Neural progenitor cell (in vitro differentiated cells): ENCODE measurements at regions not wholly inside any gene's neighbourhood (a gene's known extent, or its start where the extent isn't known, plus 50 kb on each side); places are given as distances from the start of the nearest gene placed in this dataset.

ENCODE experiments used
- DNase-seq: peaks from one replicate; pipeline ENCODE4 v3.0.0-alpha.2; 2016; ENCODE audit warnings: low spot score
- H2AFZ ChIP-seq: fragments of 200-600 bp; sonication (generic); replicated peaks from 2 replicates; pipeline ENCODE4 v1.6.1; 2016; ENCODE audit warnings: antibody characterized with exemption
- H3F3A ChIP-seq: fragments of 200-600 bp; sonication (generic); 2 replicates; pipeline ENCODE4 v1.6.1; 2016; ENCODE audit warnings: antibody characterized with exemption, low read depth
- H3K27ac ChIP-seq: fragments of 200-600 bp; sonication (generic); 2 replicates; pipeline ENCODE4 v1.5.1; 2016; ENCODE audit warnings: mild to moderate bottlenecking
- H3K27me3 ChIP-seq: fragments of 200-600 bp; sonication (generic); 2 replicates; pipeline ENCODE4 v1.6.1; 2016; ENCODE audit warnings: mild to moderate bottlenecking, moderate library complexity
- H3K36me3 ChIP-seq: fragments of 200-600 bp; sonication (generic); 2 replicates; pipeline ENCODE4 v1.5.1; 2016
- H3K4me1 ChIP-seq: fragments of 200-600 bp; sonication (generic); 2 replicates; pipeline ENCODE4 v1.6.1; 2016; ENCODE audit warnings: mixed run types
- H3K4me2 ChIP-seq: fragments of 200-600 bp; sonication (generic); 2 replicates; pipeline ENCODE4 v1.6.1; 2016
- H3K4me3 ChIP-seq: fragments of 200-600 bp; sonication (generic); 2 replicates; pipeline ENCODE4 v1.5.1; 2016
- H3K79me2 ChIP-seq: fragments of 200-600 bp; sonication (generic); 2 replicates; pipeline ENCODE4 v1.6.1; 2016; ENCODE audit warnings: low read depth
- H3K9ac ChIP-seq: fragments of 200-600 bp; sonication (generic); 2 replicates; pipeline ENCODE4 v1.6.1; 2016
- H3K9me3 ChIP-seq: fragments of 200-600 bp; sonication (generic); 2 replicates; pipeline ENCODE4 v1.5.1; 2016; ENCODE audit warnings: low read depth
- H4K20me1 ChIP-seq: fragments of 200-600 bp; sonication (generic); 2 replicates; pipeline ENCODE4 v1.6.1; 2016; ENCODE audit warnings: low read depth
- H3K27ac Mint-ChIP-seq: 3 replicates; pipeline ENCODE4 v1.8.0; 2021; ENCODE audit warnings: mixed read lengths
- H3K27me3 Mint-ChIP-seq: 2 replicates; pipeline ENCODE4 v1.8.0; 2022; ENCODE audit warnings: low read depth, mild to moderate bottlenecking, inconsistent platforms, moderate library complexity, mixed read lengths; ENCODE audit not compliant: insufficient read depth
- H3K36me3 Mint-ChIP-seq: 3 replicates; pipeline ENCODE4 v1.8.0; 2021; ENCODE audit warnings: mixed read lengths
- H3K4me1 Mint-ChIP-seq: 3 replicates; pipeline ENCODE4 v1.8.0; 2021; ENCODE audit warnings: mixed read lengths
- H3K4me3 Mint-ChIP-seq: 3 replicates; pipeline ENCODE4 v1.8.0; 2021; ENCODE audit warnings: mild to moderate bottlenecking, moderate library complexity, mixed read lengths
- H3K9me3 Mint-ChIP-seq: 3 replicates; pipeline ENCODE4 v1.8.0; 2020; ENCODE audit warnings: mixed read lengths
- CTCF ChIP-seq: fragments of 200-600 bp; sonication (generic); IDR thresholded peaks from 2 replicates; pipeline ENCODE4 v1.5.1; 2017; ENCODE audit warnings: antibody characterized with exemption, mild to moderate bottlenecking
- EZH2 ChIP-seq: fragments of 200-600 bp; sonication (generic); IDR thresholded peaks from 2 replicates; pipeline ENCODE4 v1.6.1; 2017; ENCODE audit warnings: antibody characterized with exemption, mild to moderate bottlenecking, moderate library complexity
- EZH2phosphoT487 ChIP-seq: fragments of 200-600 bp; sonication (generic); IDR thresholded peaks from 2 replicates; pipeline ENCODE4 v1.6.1; 2017; ENCODE audit warnings: antibody characterized with exemption

GRCh38 chr3:17811646-17812045 is 69.2 kb upstream of the TBC1D5 start:
- H3K9me3 ChIP-seq, result no peaks in the 10 kb centered on the region
- DNase-seq, result no peak
- H4K20me1 ChIP-seq, result no peaks in the 10 kb centered on the region
- no peaks in the 10 kb centered on the region for H3K27me3 ChIP-seq
- no peak overlapping the region for H3K27ac ChIP-seq
- no peak overlapping the region for H3K4me2 ChIP-seq
- TF ChIP-seq EZH2phosphoT487 (no peak), EZH2 (no peak), CTCF (no peak)
- Mint-ChIP-seq H3K4me1 (no peaks in the 10 kb centered on the region), H3K4me3 (no peak overlapping the region), H3K27ac (no peak overlapping the region), H3K36me3 (no peaks in the 10 kb centered on the region), H3K27me3 (peaks cover 2% of the 10 kb centered on the region), H3K9me3 (peaks cover 1% of the 10 kb centered on the region)
- H3K9ac ChIP-seq, result no peak overlapping the region
- H3K36me3 ChIP-seq, result no peaks in the 10 kb centered on the region
- no peaks in the 10 kb centered on the region for H3F3A ChIP-seq
- H3K4me1 ChIP-seq, result no peaks in the 10 kb centered on the region
- no peak overlapping the region for H2AFZ ChIP-seq
- no peaks in the 10 kb centered on the region for H3K79me2 ChIP-seq
- no peak overlapping the region for H3K4me3 ChIP-seq

GRCh38 chr3:17810759-17811158 is 68.3 kb upstream of the TBC1D5 start:
- Histone ChIP-seq H3K4me3 (no peak overlapping the region), H3K79me2 (no peaks in the 10 kb centered on the region), H3K9ac (no peak overlapping the region), H3K27me3 (no peaks in the 10 kb centered on the region), H4K20me1 (no peaks in the 10 kb centered on the region), H3K4me1 (no peaks in the 10 kb centered on the region), H3K4me2 (no peak overlapping the region), H3K9me3 (no peaks in the 10 kb centered on the region), H2AFZ (no peak overlapping the region), H3K36me3 (no peaks in the 10 kb centered on the region), H3F3A (no peaks in the 10 kb centered on the region), H3K27ac (no peak overlapping the region)
- no peaks in the 10 kb centered on the region for H3K27me3 Mint-ChIP-seq
- no peaks in the 10 kb centered on the region for H3K9me3 Mint-ChIP-seq
- no peaks in the 10 kb centered on the region for H3K36me3 Mint-ChIP-seq
- H3K4me1 Mint-ChIP-seq, result no peaks in the 10 kb centered on the region
- no peak overlapping the region for H3K27ac Mint-ChIP-seq
- DNase-seq, result no peak
- TF ChIP-seq EZH2 (no peak), EZH2phosphoT487 (no peak), CTCF (no peak)
- no peak overlapping the region for H3K4me3 Mint-ChIP-seq

GRCh38 chr3:17808994-17809393 is 66.6 kb upstream of the TBC1D5 start:
- Mint-ChIP-seq H3K4me3 (no peak overlapping the region), H3K27ac (no peak overlapping the region), H3K9me3 (no peaks in the 10 kb centered on the region), H3K27me3 (no peaks in the 10 kb centered on the region), H3K4me1 (no peaks in the 10 kb centered on the region), H3K36me3 (no peaks in the 10 kb centered on the region)
- Histone ChIP-seq H3K36me3 (no peaks in the 10 kb centered on the region), H3K9me3 (no peaks in the 10 kb centered on the region), H3K4me3 (no peak overlapping the region), H3K4me2 (no peak overlapping the region), H3K9ac (no peak overlapping the region), H2AFZ (no peak overlapping the region), H3K27me3 (no peaks in the 10 kb centered on the region), H3K27ac (no peak overlapping the region), H3K4me1 (no peaks in the 10 kb centered on the region), H3F3A (no peaks in the 10 kb centered on the region), H3K79me2 (no peaks in the 10 kb centered on the region), H4K20me1 (no peaks in the 10 kb centered on the region)
- no peak for DNase-seq
- TF ChIP-seq CTCF, result no peak
- no peak for TF ChIP-seq EZH2phosphoT487
- TF ChIP-seq EZH2, result no peak

- no peak for DNase-seq
- TF ChIP-seq CTCF (no peak), EZH2 (no peak), EZH2phosphoT487 (no peak)
- Histone ChIP-seq H3K27ac (no peak overlapping the region), H3K4me2 (no peak overlapping the region), H3K4me1 (no peaks in the 10 kb centered on the region), H3K27me3 (no peaks in the 10 kb centered on the region), H3F3A (no peaks in the 10 kb centered on the region), H4K20me1 (no peaks in the 10 kb centered on the region), H3K36me3 (no peaks in the 10 kb centered on the region), H3K79me2 (no peaks in the 10 kb centered on the region), H3K9me3 (no peaks in the 10 kb centered on the region), H3K9ac (no peak overlapping the region), H3K4me3 (no peak overlapping the region), H2AFZ (no peak overlapping the region)
- no peaks in the 10 kb centered on the region for H3K36me3 Mint-ChIP-seq
- H3K4me3 Mint-ChIP-seq, result no peak overlapping the region
- no peaks in the 10 kb centered on the region for H3K27me3 Mint-ChIP-seq
- no peaks in the 10 kb centered on the region for H3K9me3 Mint-ChIP-seq
- no peak overlapping the region for H3K27ac Mint-ChIP-seq
- H3K4me1 Mint-ChIP-seq, result no peaks in the 10 kb centered on the region
Observed at GRCh38 chr3:17806876-17807275, 64.4 kb upstream of the TBC1D5 start.
